Astrocyte (in vitro differentiated cells and primary cell): ENCODE measurements at regions not wholly inside any gene's neighbourhood (a gene's known extent, or its start where the extent isn't known, plus 50 kb on each side); places are given as distances from the start of the nearest gene placed in this dataset.

Experiments
- DNase-seq: peaks from one replicate; pipeline ENCODE4 v3.0.0-alpha.2; 2010; ENCODE audit warnings: low read depth
- FAIRE-seq: peaks from 2 replicates; lab custom pipeline; 2011; peaks lifted over from hg19 to GRCh38; lab: Jason Lieb, UNC
- H2AFZ ChIP-seq: 2 replicates; pipeline ENCODE4 v1.6.0; 2012; ENCODE audit warnings: low read depth, low read length, inconsistent platforms
- H3K27ac ChIP-seq: 2 replicates; pipeline ENCODE4 v1.5.1; 2011; ENCODE audit warnings: low read depth, low read length, inconsistent platforms
- H3K27me3 ChIP-seq: 2 replicates; pipeline ENCODE4 v1.6.0; 2011; ENCODE audit warnings: low read length, inconsistent platforms; ENCODE audit not compliant: insufficient read depth
- H3K36me3 ChIP-seq: 2 replicates; pipeline ENCODE4 v1.5.1; 2011; ENCODE audit warnings: low read length, inconsistent platforms; ENCODE audit not compliant: insufficient read depth
- H3K4me1 ChIP-seq: 2 replicates; pipeline ENCODE4 v1.5.1; 2011; ENCODE audit warnings: low read length, inconsistent platforms; ENCODE audit not compliant: insufficient read depth
- H3K4me2 ChIP-seq: 2 replicates; pipeline ENCODE4 v1.6.0; 2012; ENCODE audit warnings: low read length, inconsistent platforms
- H3K4me3 ChIP-seq: 2 replicates; pipeline ENCODE4 v1.5.1; 2011; ENCODE audit warnings: low read depth, mild to moderate bottlenecking, low read length, inconsistent platforms; ENCODE audit not compliant: insufficient read depth
- H3K79me2 ChIP-seq: 2 replicates; pipeline ENCODE4 v1.6.0; 2012; ENCODE audit warnings: mild to moderate bottlenecking, low read length, inconsistent platforms; ENCODE audit not compliant: insufficient read depth
- H3K9ac ChIP-seq: 2 replicates; pipeline ENCODE4 v1.6.0; 2012; ENCODE audit warnings: mild to moderate bottlenecking, low read length, inconsistent platforms
- H3K9me3 ChIP-seq: 2 replicates; pipeline ENCODE4 v1.5.1; 2012; ENCODE audit warnings: low read depth, mild to moderate bottlenecking, low read length, inconsistent platforms; ENCODE audit not compliant: insufficient read depth
- H4K20me1 ChIP-seq: 2 replicates; pipeline ENCODE4 v1.6.0; 2012; ENCODE audit warnings: low read length, inconsistent platforms; ENCODE audit not compliant: insufficient read depth
- H3K27ac Mint-ChIP-seq: one replicate; pipeline ENCODE4 v1.8.0; 2021; ENCODE audit warnings: mild to moderate bottlenecking, mixed read lengths; ENCODE audit not compliant: unreplicated experiment
- H3K27me3 Mint-ChIP-seq: one replicate; pipeline ENCODE4 v1.8.0; 2021; ENCODE audit warnings: low read depth, mixed read lengths; ENCODE audit not compliant: unreplicated experiment
- H3K36me3 Mint-ChIP-seq: one replicate; pipeline ENCODE4 v1.8.0; 2021; ENCODE audit warnings: low read depth, mixed read lengths; ENCODE audit not compliant: unreplicated experiment
- H3K4me1 Mint-ChIP-seq: one replicate; pipeline ENCODE4 v1.8.0; 2021; ENCODE audit warnings: low read depth, mixed read lengths; ENCODE audit not compliant: unreplicated experiment
- H3K4me3 Mint-ChIP-seq: one replicate; pipeline ENCODE4 v1.8.0; 2021; ENCODE audit warnings: mild to moderate bottlenecking, moderate library complexity, mixed read lengths; ENCODE audit not compliant: unreplicated experiment
- H3K9me3 Mint-ChIP-seq: one replicate; pipeline ENCODE4 v1.8.0; 2021; ENCODE audit warnings: mild to moderate bottlenecking, mixed read lengths; ENCODE audit not compliant: unreplicated experiment
- EZH2 ChIP-seq: IDR thresholded peaks from 2 replicates; pipeline ENCODE4 v1.6.1; 2012; ENCODE audit warnings: mild to moderate bottlenecking, low read length, inconsistent platforms; ENCODE audit not compliant: insufficient read depth
- TF ChIP-seq, protein P1 (sequence below): IDR thresholded peaks from 2 replicates; pipeline ENCODE4 v1.5.1; 2011; ENCODE audit warnings: low read depth, mild to moderate bottlenecking, inconsistent platforms, low read length, moderate library complexity; ENCODE audit not compliant: insufficient read depth

DNA sequence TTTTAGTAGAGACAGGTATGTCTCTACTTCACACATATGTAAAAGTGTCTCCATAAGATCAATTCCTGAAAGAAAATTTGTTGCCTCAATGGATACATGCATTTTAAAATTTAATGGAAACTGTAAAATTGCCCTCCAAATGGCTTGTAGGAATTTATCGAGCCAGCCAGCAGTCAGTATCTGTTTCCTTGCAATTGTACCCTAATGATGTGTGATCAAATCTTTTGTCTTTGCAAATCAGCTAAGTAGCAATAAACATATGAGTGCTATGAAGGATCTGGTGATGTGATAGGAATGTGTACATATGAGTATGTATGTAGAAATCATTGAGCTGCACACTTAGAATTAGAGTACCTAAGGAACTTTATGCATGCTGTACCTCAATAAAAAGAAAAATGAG, 253.0 kb downstream of the MAFB start:
- no peak for FAIRE-seq

DNA sequence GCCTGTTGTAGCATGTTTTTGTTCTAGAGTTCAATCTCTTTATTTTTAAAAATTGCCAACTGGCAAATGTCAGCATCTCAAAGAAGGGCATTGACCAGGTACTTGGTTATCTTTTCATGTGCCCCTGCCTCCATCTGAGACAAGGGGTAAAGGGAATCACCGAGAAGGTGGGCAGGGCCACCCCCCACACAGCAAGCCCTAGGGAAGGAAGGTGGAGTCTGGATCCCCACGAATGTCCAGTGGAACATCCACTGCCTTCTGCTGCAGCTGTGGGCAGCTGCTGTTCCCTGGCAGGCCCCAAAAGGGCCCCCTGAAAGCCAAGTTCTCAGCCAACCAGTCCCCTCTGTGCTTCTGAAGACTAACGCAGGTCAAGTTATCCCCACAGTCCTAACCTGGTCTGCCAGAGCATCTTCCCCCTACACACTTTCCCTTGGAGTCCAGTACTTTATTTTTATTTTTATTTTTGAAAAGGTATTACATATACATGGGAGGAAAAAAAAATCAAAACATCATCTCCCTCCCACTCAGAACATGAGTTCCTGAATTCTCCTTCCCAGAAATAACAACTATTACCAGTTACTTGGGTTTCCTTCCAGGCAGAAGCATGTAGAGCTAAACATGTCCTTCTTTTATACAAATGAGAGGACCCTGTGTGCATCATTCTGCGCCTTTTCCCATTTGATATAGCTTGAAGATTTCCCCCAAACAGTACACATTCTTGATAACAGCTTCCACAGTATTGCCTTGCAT, 253.7 kb downstream of the MAFB start:
- peaks cover 1% of the 10 kb centered on the region for H3K27me3 Mint-ChIP-seq
- no peaks in the 10 kb centered on the region for H4K20me1 ChIP-seq

More for the DNA sequence above, 253.0 kb downstream of the MAFB start:
- Histone ChIP-seq H3K27ac (no peak overlapping the region), H3K79me2 (no peaks in the 10 kb centered on the region), H4K20me1 (no peaks in the 10 kb centered on the region), H3K36me3 (no peaks in the 10 kb centered on the region), H3K27me3 (no peaks in the 10 kb centered on the region), H3K9ac (no peak overlapping the region), H3K4me3 (no peak overlapping the region), H3K4me1 (no peaks in the 10 kb centered on the region), H3K9me3 (no peaks in the 10 kb centered on the region), H3K4me2 (no peak overlapping the region), H2AFZ (no peak overlapping the region)
- Mint-ChIP-seq H3K27me3 (peaks cover 1% of the 10 kb centered on the region), H3K9me3 (no peaks in the 10 kb centered on the region), H3K4me3 (no peak overlapping the region), H3K36me3 (no peaks in the 10 kb centered on the region), H3K27ac (no peak overlapping the region), H3K4me1 (peaks cover 14% of the 10 kb centered on the region)
- no peak for DNase-seq
- TF ChIP-seq EZH2 = no peak
- TF ChIP-seq, protein P1, sequence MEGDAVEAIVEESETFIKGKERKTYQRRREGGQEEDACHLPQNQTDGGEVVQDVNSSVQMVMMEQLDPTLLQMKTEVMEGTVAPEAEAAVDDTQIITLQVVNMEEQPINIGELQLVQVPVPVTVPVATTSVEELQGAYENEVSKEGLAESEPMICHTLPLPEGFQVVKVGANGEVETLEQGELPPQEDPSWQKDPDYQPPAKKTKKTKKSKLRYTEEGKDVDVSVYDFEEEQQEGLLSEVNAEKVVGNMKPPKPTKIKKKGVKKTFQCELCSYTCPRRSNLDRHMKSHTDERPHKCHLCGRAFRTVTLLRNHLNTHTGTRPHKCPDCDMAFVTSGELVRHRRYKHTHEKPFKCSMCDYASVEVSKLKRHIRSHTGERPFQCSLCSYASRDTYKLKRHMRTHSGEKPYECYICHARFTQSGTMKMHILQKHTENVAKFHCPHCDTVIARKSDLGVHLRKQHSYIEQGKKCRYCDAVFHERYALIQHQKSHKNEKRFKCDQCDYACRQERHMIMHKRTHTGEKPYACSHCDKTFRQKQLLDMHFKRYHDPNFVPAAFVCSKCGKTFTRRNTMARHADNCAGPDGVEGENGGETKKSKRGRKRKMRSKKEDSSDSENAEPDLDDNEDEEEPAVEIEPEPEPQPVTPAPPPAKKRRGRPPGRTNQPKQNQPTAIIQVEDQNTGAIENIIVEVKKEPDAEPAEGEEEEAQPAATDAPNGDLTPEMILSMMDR = no peak

More for the DNA sequence above, 253.7 kb downstream of the MAFB start:
- no peaks in the 10 kb centered on the region for H3K36me3 Mint-ChIP-seq
- no peak for FAIRE-seq
- H3K27ac ChIP-seq = no peak overlapping the region
- H3K79me2 ChIP-seq = no peaks in the 10 kb centered on the region
- H2AFZ ChIP-seq = no peak overlapping the region
- H3K36me3 ChIP-seq = no peaks in the 10 kb centered on the region
- no peaks in the 10 kb centered on the region for H3K9me3 ChIP-seq
- peaks cover 14% of the 10 kb centered on the region for H3K4me1 Mint-ChIP-seq
- no peak overlapping the region for H3K4me3 ChIP-seq
- no peak overlapping the region for H3K4me3 Mint-ChIP-seq
- H3K4me2 ChIP-seq = no peak overlapping the region
- H3K27ac Mint-ChIP-seq = no peak overlapping the region
- no peaks in the 10 kb centered on the region for H3K9me3 Mint-ChIP-seq
- no peak overlapping the region for H3K9ac ChIP-seq
- no peaks in the 10 kb centered on the region for H3K4me1 ChIP-seq
- H3K27me3 ChIP-seq = no peaks in the 10 kb centered on the region
- TF ChIP-seq, protein P1 = no peak
- TF ChIP-seq EZH2 = no peak
- no peak for DNase-seq
